Epidermal melanocyte (primary cell): ENCODE measurements at regions not wholly inside any gene's neighbourhood (a gene's known extent, or its start where the extent isn't known, plus 50 kb on each side); places are given as distances from the start of the nearest gene placed in this dataset.
"Not testable (repeated sequence)": the region's sequence is repeated elsewhere in the genome, so short reads cannot be mapped to it uniquely, and the experiment has no call there.

ENCODE experiments used
- DNase-seq: peaks from one replicate; pipeline ENCODE4 v3.0.0; 2011; ENCODE audit warnings: low spot score; ENCODE audit not compliant: insufficient read length

DNA sequence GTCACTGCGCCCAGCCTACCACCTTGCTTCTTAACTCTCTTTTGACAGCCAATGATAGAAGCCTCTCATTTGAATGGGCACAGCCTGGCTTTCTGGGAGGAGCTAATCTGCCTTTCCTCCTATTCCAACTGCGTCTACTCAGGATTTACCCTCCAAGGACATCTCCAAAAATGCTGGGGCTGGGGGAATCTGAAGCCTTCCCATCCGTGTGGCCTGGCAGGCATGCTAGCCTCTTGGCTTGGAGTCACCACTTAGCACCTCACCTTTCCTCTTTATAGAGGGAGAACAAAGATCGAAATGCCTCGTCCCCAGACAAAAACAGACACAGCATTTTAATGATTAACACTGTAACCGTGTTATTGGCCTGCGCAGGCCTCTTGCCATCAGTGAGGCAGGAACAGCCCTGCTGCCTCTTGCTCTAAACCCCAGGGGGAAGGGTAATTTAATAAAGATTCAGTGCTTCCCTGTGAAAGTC, 108.2 kb upstream of the KLF4 start:
- no peak for DNase-seq

DNA sequence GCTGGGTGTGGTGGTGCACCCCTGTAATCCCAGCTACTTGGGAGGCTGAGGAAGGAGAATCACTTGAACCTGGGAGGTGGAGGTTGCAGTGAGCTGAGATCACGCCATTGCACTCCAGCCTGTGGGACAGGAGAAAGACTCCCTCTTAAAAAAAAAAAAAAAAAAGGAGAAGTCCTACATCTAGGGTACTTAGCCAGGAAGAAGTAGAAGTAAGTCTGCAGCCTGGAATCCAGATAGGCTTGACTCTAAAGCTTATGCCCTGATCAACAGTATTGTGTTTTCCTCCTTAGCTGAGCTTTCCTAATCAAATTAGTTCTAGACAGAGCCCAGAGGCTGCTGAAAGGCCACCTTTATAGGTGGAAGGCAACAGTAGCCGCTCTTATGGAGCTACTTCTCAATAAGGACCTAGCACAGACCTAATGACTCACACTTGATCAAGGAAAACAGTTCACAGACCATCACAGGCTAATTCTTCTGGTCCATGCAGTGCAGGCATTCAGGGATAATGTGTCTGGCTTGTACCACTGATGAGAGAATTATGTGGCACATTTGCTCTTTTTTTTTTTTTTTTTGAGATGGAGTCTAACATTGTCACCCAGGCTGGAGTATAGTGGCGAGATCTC, 105.5 kb upstream of the KLF4 start:
- DNase-seq, result no peak

DNA sequence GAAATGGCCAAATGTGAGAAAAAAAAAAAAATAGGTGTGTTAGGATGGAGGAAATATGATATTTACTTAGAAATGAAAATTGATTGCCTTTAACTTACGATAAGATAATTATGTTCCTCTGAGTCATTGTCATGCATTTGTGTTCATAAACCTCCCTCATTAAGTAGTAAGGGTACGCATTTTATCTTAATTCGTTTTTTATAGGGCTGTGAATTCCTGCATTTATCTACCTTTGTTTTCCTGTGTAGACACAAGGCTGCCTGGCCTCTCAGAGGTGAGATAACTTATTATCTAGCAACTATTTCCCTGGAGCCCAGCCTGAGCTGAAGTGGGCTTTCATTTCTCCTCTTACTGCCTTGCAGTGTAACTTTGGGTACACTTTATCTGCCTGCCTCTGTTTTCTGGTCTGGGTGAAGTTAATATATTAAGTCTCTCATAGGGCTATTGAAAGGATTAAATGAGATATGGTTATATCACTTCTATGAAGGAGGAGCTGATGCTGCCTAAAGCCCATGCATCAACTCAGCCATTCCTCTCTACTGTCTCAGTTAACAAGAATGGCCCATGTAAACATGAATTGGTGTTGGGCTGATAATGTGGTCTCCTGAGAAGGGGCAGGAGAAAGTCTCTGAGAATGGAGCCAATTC, 103.8 kb upstream of the KLF4 start:
- DNase-seq, result no peak

DNA sequence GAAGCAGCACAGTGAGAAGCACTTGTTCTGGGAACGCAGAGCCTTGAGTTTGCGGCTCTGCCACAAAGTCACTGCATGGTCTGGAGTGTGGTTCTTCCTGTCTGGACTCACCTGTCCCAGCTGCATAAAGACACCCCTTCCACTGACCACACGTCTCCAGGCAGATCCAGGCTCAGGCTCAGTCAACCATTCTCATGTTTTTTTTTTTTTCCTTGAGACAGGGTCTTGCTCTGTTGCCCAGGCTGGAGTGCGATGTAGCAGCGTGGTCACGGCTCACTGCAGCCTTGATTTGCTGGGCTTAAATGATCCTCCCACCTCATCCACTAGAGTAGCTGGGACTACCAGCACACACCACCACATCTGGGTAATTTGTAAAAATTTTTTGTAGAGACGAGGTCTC, 102.9 kb upstream of the KLF4 start:
- DNase-seq, result no peak

DNA sequence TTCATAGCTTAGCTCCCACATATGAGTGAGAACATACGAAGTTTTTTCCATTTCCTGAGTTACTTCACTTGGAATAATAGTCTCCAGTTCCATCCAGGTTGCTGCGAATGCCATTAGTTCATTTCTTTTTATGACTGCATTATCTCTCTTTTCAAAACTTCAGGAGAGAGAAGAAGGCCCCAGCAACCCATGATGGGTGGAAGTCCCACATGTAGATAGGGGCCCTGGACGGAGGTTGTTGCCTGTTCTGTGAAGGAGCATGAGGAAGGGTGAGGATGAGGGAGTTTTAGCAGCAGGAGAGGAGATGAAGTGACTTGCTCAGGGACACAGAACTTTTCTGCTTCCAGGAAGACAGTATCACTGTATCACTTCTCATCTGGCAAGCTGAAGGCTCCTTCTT, 102.2 kb upstream of the KLF4 start:
- DNase-seq, result no peak

DNA sequence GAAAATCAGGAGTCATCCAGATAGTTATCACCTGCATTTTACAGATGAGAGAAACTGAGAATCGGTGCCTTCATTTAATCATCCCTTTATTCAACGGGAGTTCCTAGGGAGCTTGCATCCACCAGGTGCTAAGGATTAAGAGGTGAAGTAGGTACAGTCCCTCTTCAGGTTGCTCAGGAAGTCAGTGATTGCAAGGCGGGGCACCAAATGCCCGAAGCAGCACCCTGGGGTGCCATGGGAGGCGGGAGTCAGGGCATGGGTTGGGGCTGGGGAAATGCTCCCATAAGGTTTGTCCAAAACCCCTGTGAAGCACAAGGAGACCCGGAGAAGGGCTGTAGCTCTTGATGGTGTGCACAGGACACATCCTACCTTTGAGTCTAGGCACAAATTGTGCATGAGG, 98.8 kb upstream of the KLF4 start:
- DNase-seq, result no peak

DNA sequence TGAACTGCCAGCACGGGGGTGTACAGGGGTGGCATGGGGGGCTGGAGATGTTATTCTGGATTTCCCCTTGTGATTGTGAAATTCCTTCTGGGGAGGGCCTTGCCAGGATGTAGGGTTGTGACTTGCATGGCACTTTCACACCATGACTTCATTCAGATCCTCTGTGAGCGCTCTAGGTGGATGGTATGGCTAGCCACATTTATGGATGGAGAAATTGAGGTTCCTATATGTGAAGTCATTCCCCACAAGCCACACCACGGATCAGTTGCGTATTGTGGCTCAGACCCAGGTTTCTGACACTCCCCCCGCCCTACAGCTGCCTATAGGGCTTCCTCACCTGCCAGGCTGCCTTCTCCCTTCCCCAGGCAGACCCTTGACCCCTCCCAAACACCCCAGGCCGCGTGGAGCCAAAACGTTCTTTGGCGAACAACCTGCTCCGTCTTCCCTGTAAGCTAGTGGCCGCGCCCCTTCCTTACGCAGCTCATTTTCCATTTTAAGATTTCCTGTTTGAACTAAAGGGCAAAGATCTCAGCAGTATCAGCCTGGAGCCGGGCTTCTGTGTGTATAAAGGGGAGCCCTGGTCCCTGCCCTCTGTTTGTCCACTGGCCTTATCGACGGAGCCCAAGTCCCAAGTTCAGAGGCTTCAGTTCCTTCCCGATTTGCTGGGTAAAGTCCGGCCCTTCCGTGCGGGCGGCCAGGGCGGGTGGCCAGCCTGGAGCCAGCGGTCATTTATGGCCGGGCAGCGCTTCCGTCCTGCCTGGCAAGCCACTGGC, 97.8 kb upstream of the KLF4 start:
- DNase-seq, result no peak

DNA sequence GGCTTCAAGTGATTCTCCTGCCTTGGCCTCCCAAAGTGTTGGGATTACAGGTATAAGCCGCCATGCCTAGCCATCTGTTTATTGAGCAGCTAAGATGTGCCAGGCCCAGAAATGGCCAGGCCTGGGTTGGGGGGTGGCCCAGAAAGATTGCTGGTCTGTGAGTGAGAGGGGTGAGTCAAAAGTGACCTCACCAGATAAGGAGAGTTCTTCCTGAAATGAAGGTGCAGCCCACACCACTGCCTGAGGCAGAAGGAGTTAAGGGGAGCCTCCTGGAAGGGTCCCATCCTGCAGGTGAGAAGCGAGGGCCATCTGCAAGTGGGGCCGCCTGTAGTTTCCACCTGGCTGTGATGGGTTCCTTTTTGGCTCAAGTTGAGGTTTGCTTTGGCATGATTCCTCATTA, 96.9 kb upstream of the KLF4 start:
- DNase-seq, result no peak

DNA sequence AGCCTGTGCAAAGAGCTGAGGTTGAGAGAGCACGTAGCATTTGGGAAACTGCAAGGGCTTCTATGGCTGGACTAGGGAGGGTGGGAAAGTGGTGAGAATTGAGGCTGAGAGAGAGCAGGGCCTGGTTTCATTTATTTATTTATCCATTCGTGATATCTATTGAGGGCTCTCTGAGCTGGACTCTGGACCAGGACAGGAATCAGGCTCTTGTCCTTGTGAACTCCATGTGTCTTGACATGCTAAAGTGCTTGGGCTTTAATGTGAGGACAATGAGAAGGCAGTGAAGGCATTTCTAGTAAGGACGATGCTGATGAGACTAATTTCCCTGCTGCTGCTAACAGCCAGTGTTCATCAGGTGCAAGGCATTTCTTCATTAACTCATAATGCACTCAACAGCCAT, 95.9 kb upstream of the KLF4 start:
- no peak for DNase-seq

DNA sequence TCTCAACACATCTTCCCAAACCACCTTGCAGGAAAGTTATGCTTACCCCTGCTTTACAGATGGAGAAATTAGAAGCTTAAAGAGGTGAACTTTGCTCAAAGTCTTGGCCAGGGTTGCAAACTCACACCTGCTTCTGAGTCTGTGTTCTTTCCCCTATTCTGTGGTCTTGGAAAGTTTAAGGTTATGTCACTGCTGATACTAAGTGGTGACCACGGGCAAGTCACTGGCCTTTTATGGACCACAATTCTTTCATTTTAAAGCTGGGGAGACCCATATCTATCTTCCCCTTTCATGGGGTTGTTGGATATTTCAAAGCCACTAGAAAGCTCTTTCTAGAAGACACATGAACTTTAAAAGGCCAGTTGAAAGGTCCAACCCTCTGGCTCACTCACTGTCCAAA, 95.4 kb upstream of the KLF4 start:
- DNase-seq, result no peak

DNA sequence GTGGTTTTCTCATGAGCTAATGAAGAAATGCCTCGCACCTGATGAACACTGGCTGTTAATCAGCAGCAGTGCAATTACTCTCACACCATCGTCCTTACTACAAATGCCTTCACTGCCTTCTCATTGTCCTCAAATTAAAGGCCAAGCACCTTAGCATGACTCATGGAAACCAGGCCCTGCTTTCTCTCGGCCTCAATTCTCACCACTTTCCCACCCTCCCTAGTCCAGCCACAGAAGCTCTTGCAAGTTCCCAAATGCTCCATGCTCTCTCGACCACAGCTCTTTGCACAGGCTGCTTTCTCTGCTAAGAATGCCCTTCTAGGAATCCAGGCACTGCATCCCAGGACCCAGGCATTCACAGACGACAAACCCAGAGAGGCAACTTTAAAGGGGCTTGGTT, 94.6 kb upstream of the KLF4 start:
- no peak for DNase-seq

DNA sequence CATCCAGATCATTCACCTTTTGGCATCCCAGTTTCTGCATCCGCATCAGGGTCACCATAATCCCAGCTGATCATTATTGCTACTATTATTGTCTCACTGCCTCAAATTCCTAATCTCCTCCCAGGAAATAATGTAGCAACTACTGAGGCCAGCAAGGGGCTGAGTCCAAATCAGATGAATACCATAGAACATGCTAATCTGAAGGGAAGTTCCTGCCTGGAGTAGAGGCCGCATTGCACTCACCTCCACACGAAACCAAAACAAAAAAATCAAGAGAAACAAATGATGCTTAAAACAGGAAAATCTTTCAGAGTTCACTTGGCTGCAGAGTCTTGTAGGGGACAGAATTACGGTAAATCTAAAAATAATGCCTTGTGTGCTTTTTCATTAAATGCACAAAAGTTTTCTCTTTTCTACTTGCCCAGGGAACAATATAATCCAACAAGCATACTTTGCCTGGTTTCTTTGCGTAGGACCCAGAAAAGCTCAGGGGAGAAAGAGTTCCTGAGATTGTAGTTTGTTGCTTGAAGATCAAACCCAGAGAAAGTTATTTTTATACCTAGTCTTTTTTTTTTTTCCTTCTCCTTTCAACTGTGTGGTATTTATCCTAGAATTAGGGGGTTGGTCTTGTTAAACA, 87.7 kb upstream of the KLF4 start:
- no peak for DNase-seq

DNA sequence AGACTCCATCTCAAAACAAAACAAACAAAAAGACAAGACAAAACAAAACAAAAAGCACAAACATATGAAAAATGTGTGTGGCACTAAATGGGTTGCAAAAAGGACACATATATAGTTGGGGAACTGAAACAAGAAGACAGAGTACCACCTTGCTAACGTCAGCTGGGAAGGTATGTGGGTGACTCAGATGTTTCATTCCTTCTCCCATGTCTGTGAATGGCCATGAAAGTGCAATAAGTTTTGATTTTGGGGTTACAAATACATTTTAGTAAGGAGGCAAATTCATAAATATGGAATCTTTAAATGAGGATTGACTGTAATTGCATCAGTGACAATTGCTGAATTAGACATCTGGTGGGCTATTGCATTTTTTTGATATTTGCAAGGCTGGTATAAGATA, 81.6 kb upstream of the KLF4 start:
- DNase-seq, result no peak

DNA sequence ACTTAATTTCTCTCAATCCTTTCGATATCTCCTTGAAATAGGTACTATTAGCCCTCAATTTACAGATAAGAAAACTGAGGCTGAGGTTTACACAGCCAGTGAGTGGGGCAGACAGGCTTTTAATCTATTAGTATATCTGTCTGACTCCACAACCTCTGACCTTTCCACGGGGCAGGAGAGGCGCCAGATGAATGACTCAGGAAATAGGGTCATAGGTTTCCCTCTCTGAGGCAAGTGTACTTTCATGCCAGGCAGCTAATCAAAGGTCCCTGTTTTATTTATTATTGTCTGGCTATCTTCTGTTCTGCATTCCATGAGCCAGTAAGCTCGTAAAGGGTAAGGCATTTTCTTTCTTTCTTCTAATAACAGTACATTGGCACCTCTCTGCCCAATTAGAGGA, 79.6 kb upstream of the KLF4 start:
- DNase-seq, result no peak

DNA sequence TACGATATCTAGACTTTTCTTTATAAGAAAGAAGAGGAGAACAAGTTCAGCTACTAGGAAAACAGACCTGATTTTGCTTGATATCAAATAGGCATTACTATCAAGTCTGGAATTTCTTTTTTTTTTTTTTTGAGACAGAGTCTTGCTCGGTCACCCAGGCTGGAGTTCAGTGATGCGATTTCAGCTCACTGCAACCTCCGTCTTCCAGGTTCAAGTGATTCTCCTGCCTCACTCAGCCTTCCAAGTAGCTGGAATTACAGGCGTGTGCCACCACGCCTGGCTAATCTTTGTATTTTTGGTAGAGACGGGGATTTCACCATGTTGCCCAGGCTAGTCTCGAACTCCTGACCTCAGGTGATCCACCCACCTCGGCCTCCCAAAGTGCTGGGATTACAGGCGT, 78.8 kb upstream of the KLF4 start:
- not testable (repeated sequence) for DNase-seq

DNA sequence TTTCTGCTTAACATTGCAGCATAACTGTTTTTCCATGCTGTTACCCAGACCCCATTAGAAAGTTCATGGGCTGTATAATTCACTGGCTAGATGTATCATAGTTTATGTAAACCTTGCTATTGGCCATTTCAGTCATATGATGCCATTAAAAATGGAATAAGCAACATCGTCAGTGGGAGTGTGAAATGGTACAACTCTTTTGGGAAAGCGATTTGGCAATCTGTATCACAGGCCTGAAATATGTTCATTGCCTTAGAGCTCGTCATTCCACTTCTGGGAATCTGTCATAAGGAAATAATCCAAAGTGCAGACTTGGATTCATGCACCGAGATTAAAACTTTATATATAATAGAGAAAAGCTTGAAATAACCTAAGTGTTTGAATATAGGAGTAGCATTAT, 77.9 kb upstream of the KLF4 start:
- no peak for DNase-seq

DNA sequence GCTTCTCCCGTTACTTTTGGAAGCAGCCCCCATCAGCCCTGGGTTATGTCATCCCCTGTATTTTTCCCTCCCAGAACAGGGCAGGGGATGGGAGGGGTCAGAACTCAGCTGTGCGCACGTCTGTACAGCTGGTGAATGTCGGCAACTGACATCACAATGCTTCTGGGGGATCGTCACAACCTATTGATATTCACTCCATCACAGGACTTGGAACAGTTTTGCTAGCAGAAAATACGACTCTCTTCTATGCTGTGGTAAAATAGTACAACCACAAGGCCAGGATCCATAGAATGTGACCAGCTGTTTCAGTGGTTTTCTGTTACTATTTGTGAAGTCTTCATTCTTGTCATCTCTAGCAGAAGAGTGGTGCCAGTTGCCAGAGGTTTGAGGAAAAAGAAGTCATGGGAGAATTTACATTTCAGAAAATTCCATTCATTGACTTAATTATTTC, 77.1 kb upstream of the KLF4 start:
- no peak for DNase-seq

DNA sequence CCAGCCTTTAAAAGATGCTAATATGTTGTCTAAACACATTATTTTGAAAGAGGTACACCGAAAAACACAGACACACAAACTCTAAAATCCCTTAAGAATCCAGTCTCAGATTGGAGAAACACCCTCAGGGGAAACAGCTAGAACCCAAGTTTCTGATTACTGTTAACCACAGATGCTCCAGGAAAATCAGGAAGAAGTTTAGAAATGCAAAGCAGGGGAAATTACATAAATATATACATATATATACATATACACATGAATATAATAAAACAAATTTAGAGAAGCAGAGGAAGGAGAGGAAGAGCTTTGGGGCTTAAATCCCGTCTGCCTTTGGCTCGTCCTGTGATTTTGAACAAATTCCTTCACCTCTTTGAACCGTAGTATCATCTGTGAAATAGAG, 73.2 kb upstream of the KLF4 start:
- DNase-seq, result no peak

DNA sequence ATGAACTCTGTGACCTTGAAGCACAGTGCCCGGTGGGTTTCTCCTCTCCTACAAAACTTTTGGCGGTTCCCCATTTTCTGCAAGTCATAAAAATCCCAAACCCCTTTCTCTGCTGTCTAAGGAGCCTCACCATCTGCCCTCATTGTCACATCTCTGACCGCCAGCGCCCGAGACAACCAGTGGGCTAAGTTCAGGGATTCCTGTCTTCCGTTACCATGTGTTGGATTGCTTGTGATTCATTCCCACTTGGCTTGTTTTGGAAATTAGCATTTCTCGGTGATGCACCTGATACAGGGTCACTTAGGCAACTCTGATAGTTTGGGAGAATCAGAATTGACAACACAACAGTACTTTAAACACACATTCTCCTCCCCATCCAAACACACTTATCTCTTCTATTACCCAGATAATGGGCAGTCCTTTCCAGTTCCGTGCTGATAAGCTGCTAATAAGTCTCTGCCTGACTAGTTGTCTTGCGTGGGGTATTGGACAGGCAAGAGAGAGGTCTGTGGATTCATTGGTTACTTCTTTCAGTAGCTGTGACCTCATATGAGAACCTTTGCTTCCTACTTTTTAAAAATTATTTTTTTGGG, 70.0 kb upstream of the KLF4 start:
- no peak for DNase-seq

DNA sequence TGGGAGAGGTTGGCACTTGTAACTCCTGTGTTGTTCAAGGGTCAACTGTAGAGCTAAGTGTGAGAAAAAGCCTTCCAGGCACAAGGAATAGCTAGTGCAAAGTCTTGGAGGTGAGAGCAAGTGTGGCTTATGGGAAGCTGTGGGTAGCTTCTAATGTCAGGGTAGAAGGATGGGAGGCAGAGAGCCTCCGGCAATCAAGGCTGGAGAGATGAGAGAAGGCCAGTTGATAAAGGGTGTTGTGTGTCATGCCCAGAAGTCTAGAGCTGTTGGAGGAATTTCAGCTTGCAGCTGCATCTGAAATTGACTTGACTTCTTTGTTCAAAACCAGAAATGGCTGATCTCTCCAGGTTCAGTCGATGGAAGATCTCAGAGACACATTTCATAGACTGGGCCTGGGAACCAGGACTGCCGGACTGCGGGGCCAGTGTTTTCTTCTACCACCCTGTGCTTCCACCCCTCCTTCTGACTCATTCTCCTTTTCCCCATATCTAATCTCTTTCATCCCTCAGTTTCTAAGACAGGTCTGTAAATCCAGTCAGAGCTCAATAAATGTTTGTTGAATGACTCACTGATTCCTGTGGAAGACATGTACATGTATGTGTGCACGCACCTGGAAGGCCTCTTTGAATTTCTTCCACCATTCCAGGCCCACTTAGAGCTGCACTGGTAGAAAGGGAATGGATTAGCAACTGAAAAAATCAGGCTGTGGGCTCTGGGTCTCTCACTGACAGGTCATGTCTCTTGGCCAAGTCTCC, 67.8 kb upstream of the KLF4 start:
- no peak for DNase-seq

DNA sequence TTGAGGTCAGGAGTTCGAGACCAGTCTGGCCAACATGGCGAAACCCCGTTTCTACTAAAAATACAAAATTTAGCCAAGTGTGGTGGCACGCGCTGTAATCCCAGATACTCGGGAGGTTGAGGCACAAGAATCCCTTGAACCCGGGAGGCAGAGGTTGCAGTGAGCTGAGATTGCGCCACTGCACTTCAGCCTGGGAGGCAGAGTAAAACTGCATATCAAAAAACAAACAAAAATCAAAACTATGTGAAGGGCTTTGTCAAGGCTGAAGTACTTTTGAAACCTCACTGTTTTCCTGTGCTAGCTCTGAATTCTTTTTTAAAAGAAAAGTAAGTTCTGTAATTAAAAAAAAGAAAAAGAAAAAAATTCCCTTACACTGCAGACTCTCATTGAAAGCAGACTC, 65.1 kb upstream of the KLF4 start:
- DNase-seq, result no peak
